ENCODE measurements at regions not wholly inside any gene's neighbourhood (a gene's known extent, or its start where the extent isn't known, plus 50 kb on each side); places are given as distances from the start of the nearest gene placed in this dataset.

DNA sequence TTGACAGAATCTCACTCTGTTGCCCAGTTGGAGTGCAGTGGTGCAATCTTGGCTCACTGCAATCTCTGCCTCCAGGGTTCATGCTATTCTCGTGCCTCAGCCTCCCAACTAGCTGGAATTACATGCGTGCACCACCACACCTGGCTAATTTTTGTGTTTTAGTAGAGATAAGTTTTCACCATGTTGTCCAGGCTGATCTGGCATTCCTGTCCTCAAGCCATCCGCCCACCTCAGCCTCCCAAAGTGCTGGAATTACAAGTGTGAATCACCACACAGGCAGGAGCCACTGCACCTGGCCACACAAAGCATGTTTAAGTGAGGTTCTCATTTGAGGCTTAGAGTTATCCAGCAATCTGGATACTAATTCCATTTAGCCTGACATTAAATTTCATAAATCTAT lies 180.9 kb upstream of the GRID2 start:
- no peak for DNase-seq

DNA sequence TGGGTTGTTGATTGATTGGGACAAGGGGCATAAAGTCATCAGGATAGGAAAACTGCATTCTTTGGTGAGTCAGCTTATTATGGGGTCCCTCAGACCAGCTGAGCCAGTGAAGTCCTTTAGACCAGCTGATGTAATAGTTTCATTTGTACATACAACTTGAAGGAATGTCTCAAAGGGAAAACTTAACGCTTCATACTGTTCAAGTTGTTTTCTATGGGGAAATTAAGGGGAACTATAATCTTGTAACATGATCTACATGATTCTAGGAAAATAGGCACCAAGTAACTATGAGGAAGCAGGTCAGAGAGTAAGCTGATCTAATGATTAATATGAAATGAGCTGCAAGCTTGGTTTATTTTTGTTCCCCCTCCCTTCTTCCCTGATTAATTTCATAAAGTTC lies 175.1 kb upstream of the GRID2 start:
- DNase-seq = no peak

DNA sequence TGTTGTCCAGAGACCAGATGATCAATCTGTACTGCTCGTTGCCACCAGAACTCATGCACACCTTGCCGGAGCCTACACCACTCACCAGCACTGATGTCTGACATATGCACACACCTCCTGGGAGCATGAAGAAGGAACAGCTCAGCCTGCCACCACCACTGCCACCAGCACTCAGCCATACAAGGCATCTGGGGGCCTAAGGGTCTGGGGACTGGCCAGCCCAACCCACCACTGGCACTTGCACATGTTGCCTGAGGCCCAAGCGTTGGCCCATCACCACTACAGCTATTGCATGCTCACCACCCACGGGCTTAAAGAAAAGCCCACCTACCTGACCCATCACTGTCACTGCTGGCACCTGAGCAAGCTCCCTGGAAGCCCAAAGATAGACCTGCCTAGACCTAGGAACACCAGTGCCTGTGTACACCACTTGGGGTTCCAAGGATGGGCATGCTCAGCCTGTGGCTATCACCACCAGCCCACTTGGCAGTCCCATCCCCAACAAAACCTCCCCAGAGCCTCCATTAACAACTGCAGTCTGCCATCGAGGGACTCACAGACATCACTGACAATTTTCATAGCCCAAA lies 174.3 kb upstream of the GRID2 start:
- DNase-seq = no peak

- DNase-seq = no peak
These were observed 167.3 kb upstream of the GRID2 start for GRCh38 chr4:92136434-92136833.

DNA sequence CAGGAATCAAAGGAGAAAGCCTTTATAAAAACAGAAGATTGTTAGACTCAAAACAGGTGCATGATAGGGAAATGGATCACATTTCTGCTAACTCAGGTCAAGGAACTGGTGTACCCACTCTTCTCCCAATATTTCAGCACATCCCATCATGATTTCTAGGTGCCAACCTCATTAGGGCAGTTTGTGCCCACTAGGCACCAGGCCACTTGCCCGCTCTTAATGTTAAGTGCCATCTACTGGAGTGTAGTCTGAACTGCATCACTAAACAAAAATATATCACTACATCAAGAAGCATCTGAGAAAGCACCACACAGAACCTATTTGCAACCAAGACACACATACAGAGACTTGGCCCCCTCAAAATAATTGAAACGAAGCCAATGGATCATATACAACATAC lies 140.4 kb upstream of the GRID2 start:
- no peak for DNase-seq

GRCh38 chr4:92170340-92170739 lies 133.4 kb upstream of the GRID2 start:
- no peak for DNase-seq

GRCh38 chr4:92172203-92172602 lies 131.6 kb upstream of the GRID2 start:
- no peak for DNase-seq

GRCh38 chr4:92175250-92175649 lies 128.5 kb upstream of the GRID2 start:
- DNase-seq = no peak

- DNase-seq = no peak
These were observed 121.6 kb upstream of the GRID2 start for GRCh38 chr4:92182006-92182735.

- DNase-seq = no peak
These were observed 120.9 kb upstream of the GRID2 start for GRCh38 chr4:92182736-92183407.

DNA sequence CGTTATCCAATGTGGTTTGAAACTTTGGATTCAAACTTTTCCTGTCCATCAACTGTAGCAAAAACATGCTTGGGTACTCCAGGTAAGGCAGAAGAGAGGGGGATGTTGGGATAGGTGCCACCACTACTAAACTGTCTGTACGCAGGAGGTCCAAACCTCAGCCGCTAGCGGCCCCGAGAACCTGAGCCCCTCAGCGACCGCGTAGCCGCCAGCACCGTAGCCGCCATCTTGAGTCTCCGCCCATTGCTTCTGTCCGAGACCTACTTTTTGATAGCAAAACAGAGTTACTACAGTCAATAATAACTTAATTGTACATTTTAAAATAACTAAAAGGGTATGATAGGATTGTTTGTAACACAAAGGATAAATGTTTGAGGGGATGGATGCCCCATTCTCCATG lies 119.9 kb upstream of the GRID2 start:
- DNase-seq = no peak

DNA sequence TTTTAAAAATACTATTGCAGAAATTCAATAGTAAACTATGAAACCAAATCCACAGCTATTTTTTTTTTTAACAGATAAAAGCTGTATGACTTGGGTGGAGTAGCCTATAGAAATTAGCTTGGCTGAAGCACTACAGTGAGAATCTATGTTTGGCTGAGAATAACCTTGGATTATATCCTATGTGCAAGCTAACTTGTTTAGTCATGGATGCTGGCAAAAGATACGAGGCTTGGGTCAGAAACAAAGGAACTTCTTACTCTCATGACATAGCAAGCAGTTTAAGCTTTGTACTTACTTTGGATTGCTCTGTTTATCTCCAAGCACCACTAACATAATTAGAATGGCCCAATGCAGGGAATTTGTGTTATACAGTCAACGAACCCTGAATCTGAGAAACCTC lies 119.2 kb upstream of the GRID2 start:
- DNase-seq = no peak

GRCh38 chr4:92186239-92186638 lies 117.5 kb upstream of the GRID2 start:
- DNase-seq = no peak

- no peak for DNase-seq
These were observed 114.6 kb upstream of the GRID2 start for GRCh38 chr4:92189146-92189545.

DNA sequence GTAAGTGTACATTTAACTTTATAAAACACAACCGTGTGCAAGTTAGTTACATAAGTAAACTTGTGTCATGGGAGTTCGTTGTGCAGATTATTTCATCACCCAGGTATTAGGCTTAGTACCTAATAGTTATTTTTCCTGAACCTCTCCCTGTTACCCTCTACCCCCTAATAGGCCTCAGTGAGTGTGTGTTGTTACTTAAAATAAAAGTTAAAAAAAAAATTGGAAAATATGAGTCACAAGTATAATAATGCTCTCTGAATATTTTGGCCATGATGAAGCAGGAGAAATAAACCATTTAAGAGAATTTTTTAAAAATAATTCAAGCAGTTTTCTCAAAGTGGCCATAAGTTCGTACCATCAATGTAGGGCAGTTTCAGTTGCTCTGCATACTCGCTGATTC lies 105.1 kb upstream of the GRID2 start:
- DNase-seq = no peak

DNA sequence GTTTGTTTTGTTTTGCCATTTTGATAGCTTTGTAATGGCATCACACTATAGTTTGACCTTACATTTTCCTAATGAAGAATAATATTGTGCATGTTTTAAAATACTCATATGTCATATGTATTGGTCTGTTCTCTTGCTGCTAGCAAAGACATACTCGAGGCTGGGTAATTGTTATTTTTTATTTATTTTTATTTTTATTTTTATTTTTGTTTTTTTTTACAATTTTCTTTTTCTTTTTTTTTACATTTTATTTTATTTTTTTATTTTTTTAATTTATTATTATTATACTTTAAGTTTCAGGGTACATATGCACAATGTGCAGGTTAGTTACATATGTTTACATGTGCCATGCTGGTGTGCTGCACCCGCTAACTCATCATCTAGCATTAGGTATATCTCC lies 104.6 kb upstream of the GRID2 start:
- DNase-seq = no peak

GRCh38 chr4:92210906-92211305 lies 92.9 kb upstream of the GRID2 start:
- DNase-seq = no peak

GRCh38 chr4:92215476-92215875 lies 88.3 kb upstream of the GRID2 start:
- DNase-seq = no peak

DNA sequence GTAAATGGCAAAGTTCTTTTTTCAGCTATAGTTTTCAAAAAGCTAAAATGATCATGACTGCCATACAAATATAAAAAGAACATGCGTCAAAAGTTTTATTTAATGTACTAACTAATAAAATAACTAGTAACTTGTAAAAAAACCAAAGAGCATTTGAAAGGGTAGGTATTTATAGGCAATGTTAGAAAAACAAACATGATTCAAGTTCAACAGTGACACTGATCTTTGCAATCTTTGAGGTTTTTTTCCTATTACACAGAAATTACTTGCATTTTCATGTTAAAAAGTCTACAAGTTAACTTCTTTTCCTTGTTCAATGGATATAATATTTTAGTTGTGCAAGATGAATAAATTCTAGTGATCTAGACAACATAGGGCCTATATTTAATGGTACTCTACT lies 72.3 kb upstream of the GRID2 start:
- DNase-seq = no peak

DNA sequence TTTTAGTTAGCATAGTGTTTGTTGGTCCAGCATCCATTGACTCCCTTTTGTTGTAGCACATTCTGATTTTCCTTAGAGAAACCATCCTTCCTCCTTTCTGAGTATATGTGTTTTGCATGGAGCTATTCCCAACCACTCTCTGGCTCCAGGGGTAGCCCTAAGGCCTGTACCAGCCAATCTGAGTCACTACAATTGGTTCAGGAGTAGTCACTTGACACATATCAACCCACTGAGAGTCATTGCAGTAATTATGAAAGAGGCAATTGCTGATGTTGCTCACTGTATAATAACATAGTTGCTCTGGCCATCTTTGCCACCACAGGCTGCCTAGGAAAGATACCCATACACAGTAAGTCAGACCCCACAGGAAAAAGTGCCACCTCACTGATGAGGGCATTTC lies 71.2 kb upstream of the GRID2 start:
- no peak for DNase-seq

GRCh38 chr4:92234393-92235176 lies 69.2 kb upstream of the GRID2 start:
- peak; percentile 1 for DNase-seq

DNA sequence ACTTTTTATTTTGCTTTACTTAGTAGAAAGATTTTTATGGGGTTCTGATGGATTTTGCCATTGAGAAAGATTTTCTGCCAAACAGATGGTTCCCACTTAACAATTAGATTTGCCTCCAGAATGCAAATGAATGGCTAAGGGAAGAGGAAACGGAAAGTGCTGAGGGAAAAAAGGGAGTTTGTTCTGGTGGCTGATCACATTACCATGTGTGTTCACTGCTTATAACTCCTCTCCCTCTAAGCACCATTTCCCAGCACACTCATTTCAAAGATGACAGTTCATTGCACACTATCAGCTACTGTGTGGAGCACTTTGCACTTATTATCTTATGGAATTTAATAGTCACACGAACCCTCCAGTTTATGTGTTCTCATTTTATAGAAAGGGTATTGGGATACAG lies 68.0 kb upstream of the GRID2 start:
- DNase-seq = no peak

- DNase-seq = no peak
These were observed 66.9 kb upstream of the GRID2 start for GRCh38 chr4:92236877-92237276.

- DNase-seq = no peak
These were observed 66.2 kb upstream of the GRID2 start for GRCh38 chr4:92237559-92237958.

All from NCI-H2029 treated with DMSO at 0.1 percent for 48 hours (cell line).